GM23338 (cell line): ENCODE measurements at regions not wholly inside any gene's neighbourhood (a gene's known extent, or its start where the extent isn't known, plus 50 kb on each side); places are given as distances from the start of the nearest gene placed in this dataset.

ENCODE experiments used
- CTCF ChIP-seq, 2 experiments: fragments of 200-600 bp in 1 of 2; sonication (generic) in 1 of 2; conservative IDR thresholded peaks; 2 replicates each; pipeline versions ENCODE4 v1.5.1 to v1.6.1; 2016 to 2017; ENCODE audit warnings: antibody characterized with exemption in 2 of 2, low read depth in 2 of 2, mild to moderate bottlenecking in 2 of 2, moderate library complexity in 1 of 2
- EZH2 ChIP-seq: fragments of 200-600 bp; sonication (generic); IDR thresholded peaks from one replicate; pipeline ENCODE4 v1.8.0; 2017; ENCODE audit warnings: antibody characterized with exemption, mild to moderate bottlenecking, low read depth; ENCODE audit not compliant: unreplicated experiment
- EZH2phosphoT487 ChIP-seq: fragments of 200-600 bp; sonication (generic); IDR thresholded peaks from one replicate; pipeline ENCODE4 v1.8.1; 2018; ENCODE audit warnings: antibody characterized with exemption; ENCODE audit not compliant: unreplicated experiment
- POLR2AphosphoS5 ChIP-seq: IDR thresholded peaks from 2 replicates; pipeline ENCODE4 v1.6.1; 2016; ENCODE audit warnings: antibody characterized with exemption, low read depth

DNA sequence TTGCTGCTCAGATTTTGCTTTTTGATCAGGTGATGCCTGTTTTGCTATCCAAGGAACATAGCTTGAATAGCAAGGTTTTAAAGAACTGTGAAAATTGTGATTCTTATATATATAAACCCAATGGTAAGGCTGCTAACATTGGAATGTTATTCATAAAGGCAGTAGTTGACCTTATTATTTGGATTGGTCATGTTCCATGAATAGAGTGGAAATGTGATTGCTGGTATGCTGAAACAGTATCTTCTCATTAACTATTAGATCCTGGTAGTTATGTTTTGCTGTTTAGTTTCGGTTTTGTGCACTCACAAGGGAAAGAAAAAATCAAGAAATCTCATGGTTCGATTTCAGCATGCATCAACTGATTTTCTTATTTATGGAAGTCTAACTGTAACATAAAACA, 78.7 kb upstream of the NPHP3 start:
- TF ChIP-seq CTCF (conservative IDR thresholded peaks at IDR 0.05; ENCODE audit: low read depth in 2 of 2): no peak
- no peak for TF ChIP-seq EZH2
- TF ChIP-seq POLR2AphosphoS5: no peak
- no peak for TF ChIP-seq EZH2phosphoT487
